Epithelial cell of proximal tubule (primary cell): ENCODE measurements at regions not wholly inside any gene's neighbourhood (a gene's known extent, or its start where the extent isn't known, plus 50 kb on each side); places are given as distances from the start of the nearest gene placed in this dataset.

Source experiments
- DNase-seq: peaks from one replicate; pipeline ENCODE4 v3.0.0-alpha.2; 2011; ENCODE audit warnings: low read depth
- H3K4me3 ChIP-seq: 2 replicates; pipeline ENCODE4 v1.5.1; 2011; ENCODE audit warnings: low read depth, mild to moderate bottlenecking, low read length
- CTCF ChIP-seq: conservative IDR thresholded peaks from 2 replicates; pipeline ENCODE4 v1.5.1; 2012; ENCODE audit warnings: low read depth, mild to moderate bottlenecking, low read length

GRCh38 chr7:10268034-10268433, 705.6 kb upstream of the PHF14 start:
- no peak for DNase-seq
- no peak for TF ChIP-seq CTCF

GRCh38 chr7:10282909-10283308, 690.8 kb upstream of the PHF14 start:
- DNase-seq = no peak
- no peak overlapping the region for H3K4me3 ChIP-seq
- TF ChIP-seq CTCF = no peak

More at GRCh38 chr7:10268034-10268433, 705.6 kb upstream of the PHF14 start:
- H3K4me3 ChIP-seq = no peak overlapping the region

- no peak for TF ChIP-seq CTCF
- H3K4me3 ChIP-seq = no peak overlapping the region
- DNase-seq = no peak
Observed at GRCh38 chr7:10284001-10284400, 689.7 kb upstream of the PHF14 start.

GRCh38 chr7:10299384-10299783, 674.3 kb upstream of the PHF14 start:
- H3K4me3 ChIP-seq = no peak overlapping the region
- no peak for DNase-seq
- no peak for TF ChIP-seq CTCF

- no peak for TF ChIP-seq CTCF
- H3K4me3 ChIP-seq = no peak overlapping the region
- DNase-seq = no peak
Observed at GRCh38 chr7:10300577-10300976, 673.1 kb upstream of the PHF14 start.

GRCh38 chr7:10308276-10308675, 665.4 kb upstream of the PHF14 start:
- no peak for DNase-seq
- no peak for TF ChIP-seq CTCF
- H3K4me3 ChIP-seq = no peak overlapping the region

- no peak overlapping the region for H3K4me3 ChIP-seq
- TF ChIP-seq CTCF = no peak
- DNase-seq = no peak
Observed at GRCh38 chr7:10312942-10313341, 660.7 kb upstream of the PHF14 start.
